H1 (cell line): ENCODE measurements at regions not wholly inside any gene's neighbourhood (a gene's known extent, or its start where the extent isn't known, plus 50 kb on each side); places are given as distances from the start of the nearest gene placed in this dataset.

Experiments used
- CTCF ChIA-PET: fragments of 300-600 bp; sonication (Branson Sonifier 250); formaldehyde crosslinking; loops from one replicate; lab custom pipeline; 2021; ENCODE audit not compliant: partially characterized antibody; lab: Charles Lee
- POLR2A ChIA-PET: fragments of 300-600 bp; sonication (Branson Sonifier 250); formaldehyde crosslinking; loops from one replicate; lab custom pipeline; 2021; ENCODE audit warnings: inconsistent platforms; ENCODE audit not compliant: partially characterized antibody; lab: Charles Lee
- DNase-seq, 2 experiments: peaks; one replicate each; pipeline versions ENCODE4 v3.0.0 to v3.0.0-alpha.2; 2010 to 2022; ENCODE audit warnings: low spot score in 2 of 2, low read depth in 1 of 2, mixed read lengths in 1 of 2
- FAIRE-seq: peaks from 2 replicates; lab custom pipeline; 2011; peaks lifted over from hg19 to GRCh38; lab: Jason Lieb, UNC
- H2AFZ ChIP-seq: 2 replicates; pipeline ENCODE4 v1.8.1; 2012; ENCODE audit warnings: low read length, inconsistent platforms
- H2AK5ac ChIP-seq: 2 replicates; pipeline ENCODE4 v1.6.1; 2013; ENCODE audit warnings: low read depth, low read length
- H2BK120ac ChIP-seq: replicated peaks from 2 replicates; pipeline ENCODE3; 2013; ENCODE audit warnings: low read depth, low read length, inconsistent platforms
- H2BK12ac ChIP-seq: 2 replicates; pipeline ENCODE4 v1.6.1; 2013; ENCODE audit warnings: low read depth, low read length
- H2BK15ac ChIP-seq: 2 replicates; pipeline ENCODE4 v1.6.1; 2013; ENCODE audit warnings: low read length
- H2BK20ac ChIP-seq: 2 replicates; pipeline ENCODE4 v1.6.1; 2013; ENCODE audit warnings: low read length
- H2BK5ac ChIP-seq: 2 replicates; pipeline ENCODE4 v1.6.1; 2013; ENCODE audit warnings: low read depth, low read length
- H3K14ac ChIP-seq: 2 replicates; pipeline ENCODE4 v1.6.1; 2013; ENCODE audit warnings: inconsistent platforms; ENCODE audit not compliant: insufficient read length
- H3K18ac ChIP-seq: 2 replicates; pipeline ENCODE4 v1.6.1; 2013; ENCODE audit warnings: low read length; ENCODE audit errors: extremely low read depth
- H3K23ac ChIP-seq: 2 replicates; pipeline ENCODE4 v1.6.1; 2013; ENCODE audit warnings: inconsistent platforms; ENCODE audit not compliant: insufficient read length
- H3K23me2 ChIP-seq: 2 replicates; pipeline ENCODE4 v1.6.1; 2013; ENCODE audit warnings: low read depth, low read length
- H3K27ac ChIP-seq: 2 replicates; pipeline ENCODE4 v1.6.1; 2011; ENCODE audit warnings: low read depth, low read length, inconsistent platforms
- H3K27me3 ChIP-seq, 4 experiments: replicated peaks in 1 of 4; 1 replicate in 1 of 4; 2 replicates in 3 of 4; pipeline versions ENCODE4 v1.6.1 to v1.8.1; 2011 to 2013; ENCODE audit warnings: low read length in 3 of 4, mild to moderate bottlenecking in 3 of 4, inconsistent platforms in 2 of 4, mixed read lengths in 2 of 4, moderate library complexity in 1 of 4; ENCODE audit not compliant: control insufficient read depth in 3 of 4, insufficient read depth in 3 of 4; ENCODE audit errors: extremely low read depth in 1 of 4
- H3K36me3 ChIP-seq, 4 experiments: 2 replicates each; pipeline versions ENCODE4 v1.6.1 to v1.8.1; 2011 to 2013; ENCODE audit warnings: mild to moderate bottlenecking in 4 of 4, low read length in 3 of 4, moderate library complexity in 2 of 4, control low read depth in 1 of 4, inconsistent platforms in 1 of 4; ENCODE audit not compliant: insufficient read depth in 4 of 4, control insufficient read depth in 2 of 4
- H3K4ac ChIP-seq: replicated peaks from 2 replicates; pipeline ENCODE3; 2013; ENCODE audit warnings: low read length, low read depth, mixed read lengths, inconsistent platforms; ENCODE audit not compliant: insufficient read length
- H3K4me1 ChIP-seq, 4 experiments: replicated peaks in 1 of 4; 1 replicate in 1 of 4; 2 replicates in 3 of 4; pipeline versions ENCODE4 v1.6.1 to v1.8.1; 2011 to 2013; ENCODE audit warnings: low read length in 3 of 4, inconsistent platforms in 2 of 4, mixed read lengths in 1 of 4; ENCODE audit not compliant: insufficient read depth in 4 of 4, control insufficient read depth in 3 of 4
- H3K4me2 ChIP-seq, 2 experiments: 2 replicates each; pipeline versions ENCODE4 v1.6.1 to v1.8.1; 2011 to 2013; ENCODE audit warnings: low read depth in 2 of 2, low read length in 2 of 2, control low read depth in 1 of 2, inconsistent platforms in 1 of 2, mild to moderate bottlenecking in 1 of 2; ENCODE audit not compliant: insufficient read depth in 1 of 2
- H3K4me3 ChIP-seq, 4 experiments: fragments of 200-600, 300-600 bp in 1 of 4; sonication (generic), shearing (Covaris generic), sonication (Bioruptor Twin) in 1 of 4; 2 replicates each; pipeline versions ENCODE4 v1.5.1 to v1.8.1; 2011 to 2016; ENCODE audit warnings: low read length in 4 of 4, low read depth in 3 of 4, control low read depth in 2 of 4, inconsistent platforms in 2 of 4, mild to moderate bottlenecking in 2 of 4, mixed read lengths in 1 of 4, moderate library complexity in 1 of 4; ENCODE audit not compliant: insufficient read depth in 2 of 4; ENCODE audit errors: extremely low read depth in 1 of 4
- H3K56ac ChIP-seq: replicated peaks from 2 replicates; pipeline ENCODE3; 2013; ENCODE audit warnings: low read depth, mild to moderate bottlenecking, mixed read lengths, low read length, inconsistent platforms; ENCODE audit not compliant: insufficient read length
- H3K79me1 ChIP-seq: 2 replicates; pipeline ENCODE4 v1.6.1; 2013; ENCODE audit warnings: low read depth, low read length, control low read depth
- H3K79me2 ChIP-seq, 2 experiments: 2 replicates each; pipeline versions ENCODE4 v1.6.1 to v1.8.1; 2012 to 2013; ENCODE audit warnings: low read length in 2 of 2, mild to moderate bottlenecking in 2 of 2, inconsistent platforms in 1 of 2; ENCODE audit not compliant: insufficient read depth in 2 of 2, control insufficient read depth in 1 of 2
- H3K9ac ChIP-seq, 4 experiments: replicated peaks in 1 of 4; 1 replicate in 1 of 4; 2 replicates in 3 of 4; pipeline versions ENCODE4 v1.6.1 to v1.8.1; 2011 to 2013; ENCODE audit warnings: low read depth in 3 of 4, low read length in 3 of 4, control low read depth in 2 of 4, mild to moderate bottlenecking in 2 of 4, moderate library complexity in 2 of 4, inconsistent platforms in 1 of 4; ENCODE audit errors: extremely low read depth in 1 of 4
- H3K9me3 ChIP-seq, 2 experiments: 2 replicates each; pipeline versions ENCODE4 v1.6.1 to v1.8.1; 2012 to 2013; ENCODE audit warnings: mild to moderate bottlenecking in 2 of 2, moderate library complexity in 2 of 2, control low read depth in 1 of 2, inconsistent platforms in 1 of 2, low read depth in 1 of 2, low read length in 1 of 2, mixed read lengths in 1 of 2; ENCODE audit not compliant: insufficient read depth in 2 of 2
- H4K20me1 ChIP-seq, 2 experiments: replicated peaks in 1 of 2; 2 replicates each; pipeline versions ENCODE3 to v1.8.1; 2011 to 2013; ENCODE audit warnings: inconsistent platforms in 2 of 2, low read length in 2 of 2, mild to moderate bottlenecking in 1 of 2; ENCODE audit not compliant: insufficient read depth in 2 of 2, control insufficient read depth in 1 of 2
- H4K5ac ChIP-seq: 2 replicates; pipeline ENCODE4 v1.6.1; 2013; ENCODE audit warnings: low read length, low read depth, mixed read lengths, inconsistent platforms; ENCODE audit not compliant: insufficient read length
- H4K8ac ChIP-seq: 2 replicates; pipeline ENCODE4 v1.8.0; 2013; ENCODE audit warnings: mild to moderate bottlenecking, moderate library complexity, low read length, inconsistent platforms; ENCODE audit not compliant: insufficient read depth; ENCODE audit errors: extremely low read depth
- H4K91ac ChIP-seq: replicated peaks from 2 replicates; pipeline ENCODE3; 2013; ENCODE audit warnings: low read length, mixed read lengths, inconsistent platforms; ENCODE audit not compliant: insufficient read length
- EZH2 ChIP-seq: fragments of 200-600 bp; sonication (generic); IDR thresholded peaks from 2 replicates; pipeline ENCODE4 v1.7.1; 2012; ENCODE audit warnings: low read depth, mild to moderate bottlenecking, moderate library complexity, low read length, inconsistent platforms; ENCODE audit not compliant: severe bottlenecking
- GTF2F1 ChIP-seq: IDR thresholded peaks from 2 replicates; pipeline ENCODE4 v1.6.1; 2012; ENCODE audit warnings: low read depth, low read length, improper control_type of control experiment, borderline replicate concordance
- KDM1A ChIP-seq: fragments of 200-600, 300-600 bp; sonication (generic); IDR thresholded peaks from 2 replicates; pipeline ENCODE4 v1.7.1; 2016; ENCODE audit warnings: mild to moderate bottlenecking, low read length, borderline replicate concordance
- NANOG ChIP-seq: IDR thresholded peaks from 2 replicates; pipeline ENCODE4 v1.6.1; 2011; ENCODE audit warnings: low read length, low read depth, mild to moderate bottlenecking, inconsistent platforms; ENCODE audit not compliant: insufficient read depth, poor library complexity, severe bottlenecking
- RFX5 ChIP-seq: IDR thresholded peaks from 2 replicates; pipeline ENCODE4 v1.6.1; 2011; ENCODE audit warnings: low read depth, low read length, improper control_type of control experiment, borderline replicate concordance
- SRF ChIP-seq: IDR thresholded peaks from 2 replicates; pipeline ENCODE4 v1.6.1; 2011; ENCODE audit warnings: mild to moderate bottlenecking, low read depth, low read length, moderate library complexity
- SUZ12 ChIP-seq: fragments of 200-600 bp; sonication (generic); IDR thresholded peaks from 2 replicates; pipeline ENCODE4 v1.6.1; 2012; ENCODE audit warnings: mild to moderate bottlenecking, inconsistent platforms, low read length, moderate library complexity, mixed read lengths
- TBP ChIP-seq: IDR thresholded peaks from 2 replicates; pipeline ENCODE4 v1.6.1; 2011; ENCODE audit warnings: low read depth, low read length, improper control_type of control experiment
- WGBS, 2 experiments: shearing (Covaris generic) in 1 of 2; methylation state at CpG; one replicate each; pipeline versions ENCODE4 v1.1.6 to v1.1.7; 2013 to 2015; ENCODE audit warnings: low lambda C conversion rate in 2 of 2, mixed read lengths in 2 of 2, inconsistent platforms in 1 of 2, low coverage in 1 of 2, missing lambda C conversion rate in 1 of 2; ENCODE audit not compliant: insufficient replicate concordance in 2 of 2, insufficient coverage in 1 of 2, insufficient read length in 1 of 2; ENCODE audit errors: extremely low coverage in 1 of 2, missing lambda C conversion rate in 1 of 2; 5-methylcytosine and 5-hydroxymethylcytosine counted together
- TF ChIP-seq, protein P1 (sequence below): IDR thresholded peaks from 2 replicates; pipeline ENCODE4 v1.6.1; 2011; ENCODE audit warnings: low read length, improper control_type of control experiment

GRCh38 chr12:43099691-43100163, 452.3 kb downstream of the ADAMTS20 start:
- Histone ChIP-seq H4K20me1 (no peaks in the 10 kb centered on the region), H3K4me1 (peaks cover 0 to 6% (median 0%) of the 10 kb centered on the region in 4 experiments; a peak in 2 of 7 replicates), H3K4ac (no peak overlapping the region), H3K18ac (no peak overlapping the region), H3K14ac (no peak overlapping the region), H2BK5ac (no peak overlapping the region), H3K79me2 (no peaks in the 10 kb centered on the region), H2AFZ (no peak overlapping the region), H3K79me1 (no peaks in the 10 kb centered on the region), H3K9me3 (no peaks in the 10 kb centered on the region), H4K91ac (no peak overlapping the region), H3K23ac (no peak overlapping the region), H3K36me3 (no peaks in the 10 kb centered on the region), H3K23me2 (no peaks in the 10 kb centered on the region), H3K4me3 (no peak overlapping the region), H3K9ac (no peak overlapping the region), H3K4me2 (no peak overlapping the region), H2BK20ac (no peak overlapping the region), H4K8ac (no peak overlapping the region), H2BK15ac (no peak overlapping the region), H3K27me3 (no peaks in the 10 kb centered on the region), H2BK12ac (no peak overlapping the region), H4K5ac (no peak overlapping the region), H3K27ac (no peak overlapping the region), H2AK5ac (no peak overlapping the region), H3K56ac (no peak overlapping the region), H2BK120ac (no peak overlapping the region)
- CTCF ChIA-PET: no interaction called here
- TF ChIP-seq TBP (no peak), EZH2 (no peak), KDM1A (no peak), GTF2F1 (no peak), RFX5 (no peak), NANOG (no peak), SUZ12 (no peak), SRF (no peak)
- TF ChIP-seq, protein P1, sequence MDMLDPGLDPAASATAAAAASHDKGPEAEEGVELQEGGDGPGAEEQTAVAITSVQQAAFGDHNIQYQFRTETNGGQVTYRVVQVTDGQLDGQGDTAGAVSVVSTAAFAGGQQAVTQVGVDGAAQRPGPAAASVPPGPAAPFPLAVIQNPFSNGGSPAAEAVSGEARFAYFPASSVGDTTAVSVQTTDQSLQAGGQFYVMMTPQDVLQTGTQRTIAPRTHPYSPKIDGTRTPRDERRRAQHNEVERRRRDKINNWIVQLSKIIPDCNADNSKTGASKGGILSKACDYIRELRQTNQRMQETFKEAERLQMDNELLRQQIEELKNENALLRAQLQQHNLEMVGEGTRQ: no peak
- POLR2A ChIA-PET: no interaction called here
- DNase-seq (no peak), FAIRE-seq (no peak)
- 86% methylated on average over 3 of the region's 3 CpGs; no CpG with 5 or more reads in 1 of the 2 experiments for WGBS, 2 experiments
